HepG2 (cell line): ENCODE measurements at regions not wholly inside any gene's neighbourhood (a gene's known extent, or its start where the extent isn't known, plus 50 kb on each side); places are given as distances from the start of the nearest gene placed in this dataset.

Experiments
- ATAC-seq: fragments of 200-7000 bp; cut with Tn5 transposase; 3 replicates; pipeline ENCODE4 v1.9.1; 2020; ENCODE audit warnings: mild to moderate bottlenecking, moderate library complexity
- BruUV-seq: library from RNA; stranded (reverse); fragments of 400-500 nt; replicated peaks from 2 replicates; lab custom pipeline; 2021; lab: Mats Ljungman, UMichigan
- CTCF ChIA-PET: fragments of 300-600 bp; formaldehyde crosslinking; extraction: SDS; loops from one replicate; lab custom pipeline; 2021; ENCODE audit warnings: low total read pairs, inconsistent platforms, low intra/inter-chr PET ratio; lab: Yijun Ruan, JAX
- POLR2A ChIA-PET: fragments of 350-600 bp; sonication (Branson Sonifier 250); formaldehyde crosslinking; loops from one replicate; lab custom pipeline; 2020; ENCODE audit warnings: antibody characterized with exemption, inconsistent platforms; lab: Yijun Ruan, JAX
- DNase-seq: peaks from one replicate; pipeline ENCODE4 v3.0.0-alpha.2; 2015; ENCODE audit warnings: low spot score
- FAIRE-seq: peaks from 3 replicates; lab custom pipeline; 2011; peaks lifted over from hg19 to GRCh38; lab: Jason Lieb, UNC
- H2AFZ ChIP-seq: one replicate; pipeline ENCODE4 v1.6.1; 2011; ENCODE audit warnings: low read length, inconsistent platforms
- H3K27ac ChIP-seq: fragments of 300-600 bp; 3 replicates; pipeline ENCODE4 v1.8.0; 2011; ENCODE audit warnings: mixed run types, mild to moderate bottlenecking, mixed read lengths, low read length, inconsistent platforms; ENCODE audit not compliant: insufficient read depth; ENCODE audit errors: extremely low read length
- H3K27me3 ChIP-seq, 2 experiments: fragments of 200-600 bp in 1 of 2; 2 replicates in 1 of 2; 3 replicates in 1 of 2; pipeline versions ENCODE4 v1.6.0 to v1.8.0; 2011; ENCODE audit warnings: low read length in 2 of 2, mild to moderate bottlenecking in 2 of 2, moderate library complexity in 2 of 2, inconsistent platforms in 1 of 2; ENCODE audit not compliant: insufficient read depth in 2 of 2, control insufficient read depth in 1 of 2
- H3K36me3 ChIP-seq, 2 experiments: fragments of 200-600 bp in 1 of 2; replicated peaks in 1 of 2; 2 replicates in 1 of 2; 3 replicates in 1 of 2; pipeline versions ENCODE4 v1.5.1 to v1.8.0; 2011; ENCODE audit warnings: low read length in 2 of 2, inconsistent platforms in 1 of 2; ENCODE audit not compliant: insufficient read depth in 2 of 2, control insufficient read depth in 1 of 2
- H3K4me1 ChIP-seq: 2 replicates; pipeline ENCODE4 v1.5.1; 2012; ENCODE audit warnings: low read length, inconsistent platforms; ENCODE audit not compliant: insufficient read depth
- H3K4me2 ChIP-seq: 2 replicates; pipeline ENCODE4 v1.6.0; 2011; ENCODE audit warnings: low read depth, low read length, inconsistent platforms
- H3K4me3 ChIP-seq, 3 experiments: fragments of 200-600 bp in 1 of 3; sonication (generic), shearing (Covaris generic) in 1 of 3; replicated peaks in 1 of 3; 2 replicates each; pipeline ENCODE4 v1.5.1; 2011 to 2016; ENCODE audit warnings: low read length in 3 of 3, inconsistent platforms in 2 of 3, low read depth in 2 of 3, mild to moderate bottlenecking in 2 of 3, control low read depth in 1 of 3, mixed read lengths in 1 of 3; ENCODE audit not compliant: insufficient read depth in 1 of 3
- H3K79me2 ChIP-seq: one replicate; pipeline ENCODE4 v1.6.1; 2011; ENCODE audit warnings: low read length, inconsistent platforms; ENCODE audit not compliant: insufficient read depth
- H3K9ac ChIP-seq: 2 replicates; pipeline ENCODE4 v1.6.0; 2011; ENCODE audit warnings: mild to moderate bottlenecking, low read depth, low read length, inconsistent platforms; ENCODE audit not compliant: insufficient read depth
- H3K9me3 ChIP-seq: 2 replicates; pipeline ENCODE4 v1.5.1; 2012; ENCODE audit warnings: mild to moderate bottlenecking, low read length
- H4K20me1 ChIP-seq: 2 replicates; pipeline ENCODE4 v1.6.0; 2011; ENCODE audit warnings: inconsistent platforms, mild to moderate bottlenecking, low read length, moderate library complexity; ENCODE audit not compliant: insufficient read depth
- ARHGAP35 ChIP-seq: sonication (generic); formaldehyde crosslinking; IDR thresholded peaks from 2 replicates; pipeline ENCODE4 v1.9.0; 2022; ENCODE audit warnings: mild to moderate bottlenecking, inconsistent platforms, moderate library complexity, missing genetic modification reagents, borderline replicate concordance
- CBX5 ChIP-seq: sonication (generic); formaldehyde crosslinking; IDR thresholded peaks from 2 replicates; pipeline ENCODE4 v1.4.0; 2020; ENCODE audit warnings: missing genetic modification reagents, borderline replicate concordance
- HNF4G ChIP-seq, 2 experiments: sonication (generic) in 1 of 2; formaldehyde crosslinking in 1 of 2; IDR thresholded peaks; 2 replicates each; pipeline versions ENCODE4 v1.4.0 to v1.6.1; 2011 to 2020; ENCODE audit warnings: borderline replicate concordance in 2 of 2, low read depth in 2 of 2, mild to moderate bottlenecking in 2 of 2, low read length in 1 of 2, missing genetic modification reagents in 1 of 2, moderate library complexity in 1 of 2
- HOXA9 ChIP-seq: sonication (generic); formaldehyde crosslinking; IDR thresholded peaks from 2 replicates; pipeline ENCODE4 v1.8.1; 2022; ENCODE audit warnings: missing genetic modification reagents, mild to moderate bottlenecking, moderate library complexity, borderline replicate concordance
- MIER3 ChIP-seq: IDR thresholded peaks from 2 replicates; pipeline ENCODE4 v1.6.1; 2016; ENCODE audit warnings: missing compliant biosample characterization, borderline replicate concordance
- NPAS2 ChIP-seq: sonication (generic); formaldehyde crosslinking; IDR thresholded peaks from 2 replicates; pipeline ENCODE4 v1.8.0; 2022; ENCODE audit warnings: mild to moderate bottlenecking, missing genetic modification reagents, borderline replicate concordance
- NR2F2 ChIP-seq: IDR thresholded peaks from 2 replicates; pipeline ENCODE4 v1.6.1; 2012; ENCODE audit warnings: low read depth, inconsistent platforms, borderline replicate concordance
- SRSF4 ChIP-seq: fragments of 200-400 bp; formaldehyde crosslinking; IDR thresholded peaks from one replicate; pipeline ENCODE4 v1.6.1; 2018; ENCODE audit warnings: mild to moderate bottlenecking, low read depth, low read length, moderate library complexity; ENCODE audit not compliant: poor library complexity, severe bottlenecking
- ZKSCAN5 ChIP-seq: sonication (generic); formaldehyde crosslinking; IDR thresholded peaks from 2 replicates; pipeline ENCODE4 v1.5.1; 2020; ENCODE audit warnings: mild to moderate bottlenecking, missing genetic modification reagents
- ZNF136 ChIP-seq: sonication (generic); formaldehyde crosslinking; IDR thresholded peaks from 2 replicates; pipeline ENCODE4 v1.8.1; 2022; ENCODE audit warnings: low read depth, mild to moderate bottlenecking, moderate library complexity, missing genetic modification reagents
- ZNF563 ChIP-seq: sonication (generic); formaldehyde crosslinking; IDR thresholded peaks from 2 replicates; pipeline ENCODE4 v1.8.0; 2022; ENCODE audit warnings: mild to moderate bottlenecking, moderate library complexity, missing genetic modification reagents
- ZNF674 ChIP-seq: sonication (generic); formaldehyde crosslinking; IDR thresholded peaks from 2 replicates; pipeline ENCODE4 v1.5.0; 2020; ENCODE audit warnings: low read depth, mild to moderate bottlenecking, missing genetic modification reagents
- WGBS: methylation state at CpG from one replicate; pipeline ENCODE4 v1.1.6; 2017; ENCODE audit warnings: low lambda C conversion rate; 5-methylcytosine and 5-hydroxymethylcytosine counted together
- in situ Hi-C: cut with HindIII; loops from 2 replicates; pipeline ENCODE4 v1.10.0; 2017; ENCODE audit warnings: low pct_unique_long_range_greater_than_20kb; ENCODE audit not compliant: extremely low pct_ligation_motif_present
- intact Hi-C: fragments of 100-400 bp; cut with micrococcal nuclease; formaldehyde crosslinking; loops from one replicate; pipeline ENCODE4 v1.10.0; 2022; ENCODE audit not compliant: unreplicated experiment
- TF ChIP-seq, protein P1 (sequence below): sonication (generic); formaldehyde crosslinking; IDR thresholded peaks from 2 replicates; pipeline ENCODE4 v1.4.0; 2020; ENCODE audit warnings: missing genetic modification reagents
- TF ChIP-seq, protein P2 (sequence below): sonication (generic); formaldehyde crosslinking; IDR thresholded peaks from 2 replicates; pipeline ENCODE4 v1.5.0; 2020; ENCODE audit warnings: missing genetic modification reagents

DNA sequence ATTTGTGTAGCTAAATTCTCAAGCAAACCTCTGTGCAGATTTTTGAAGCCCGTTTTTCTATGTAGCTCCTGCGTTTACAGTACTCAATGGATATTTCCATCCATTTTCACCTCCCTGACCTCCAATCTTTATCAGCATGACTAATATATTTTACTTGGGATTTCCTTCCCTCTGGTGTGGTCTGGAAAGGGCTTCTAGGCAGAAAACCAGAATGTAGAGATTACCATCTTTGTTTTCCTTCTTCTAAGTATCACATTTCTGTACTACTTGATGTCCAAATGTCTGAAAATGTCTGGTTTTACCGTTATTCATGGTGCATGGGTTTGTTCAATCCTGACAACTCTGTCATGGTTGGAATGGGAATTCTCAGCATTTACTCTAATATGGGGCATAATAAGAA is 907.6 kb upstream of the FLRT2 start:
- DNase-seq (no peak), ATAC-seq (no peak), FAIRE-seq (no peak)
- ChIA-PET POLR2A (no interaction called here), CTCF (no interaction called here)
- H3K9me3 ChIP-seq = peaks cover 44% of the 10 kb centered on the region
- no TSS peak for BruUV-seq
- H3K4me2 ChIP-seq = no peak overlapping the region
- no peaks in the 10 kb centered on the region for H3K79me2 ChIP-seq
- H4K20me1 ChIP-seq = no peaks in the 10 kb centered on the region
- intact Hi-C loops = no loop called here
- no peaks in the 10 kb centered on the region for H3K36me3 ChIP-seq
- no peak overlapping the region for H3K27ac ChIP-seq
- TF ChIP-seq ZKSCAN5 (no peak), SRSF4 (no peak), ZNF136 (no peak), ZNF674 (CRISPR knock-in tag) (no peak), HNF4G (IDR thresholded peaks at IDR 0.05; ENCODE audit: borderline replicate concordance, low read depth, low read length) (no peak), HNF4G (CRISPR knock-in tag; IDR thresholded peaks at IDR 0.05; ENCODE audit: borderline replicate concordance, low read depth) (no peak), NR2F2 (no peak), ZNF563 (no peak), HOXA9 (CRISPR knock-in tag) (no peak), CBX5 (CRISPR knock-in tag) (no peak), ARHGAP35 (no peak), NPAS2 (CRISPR knock-in tag) (no peak), MIER3 (CRISPR knock-in tag) (no peak)
- TF ChIP-seq, protein P1, sequence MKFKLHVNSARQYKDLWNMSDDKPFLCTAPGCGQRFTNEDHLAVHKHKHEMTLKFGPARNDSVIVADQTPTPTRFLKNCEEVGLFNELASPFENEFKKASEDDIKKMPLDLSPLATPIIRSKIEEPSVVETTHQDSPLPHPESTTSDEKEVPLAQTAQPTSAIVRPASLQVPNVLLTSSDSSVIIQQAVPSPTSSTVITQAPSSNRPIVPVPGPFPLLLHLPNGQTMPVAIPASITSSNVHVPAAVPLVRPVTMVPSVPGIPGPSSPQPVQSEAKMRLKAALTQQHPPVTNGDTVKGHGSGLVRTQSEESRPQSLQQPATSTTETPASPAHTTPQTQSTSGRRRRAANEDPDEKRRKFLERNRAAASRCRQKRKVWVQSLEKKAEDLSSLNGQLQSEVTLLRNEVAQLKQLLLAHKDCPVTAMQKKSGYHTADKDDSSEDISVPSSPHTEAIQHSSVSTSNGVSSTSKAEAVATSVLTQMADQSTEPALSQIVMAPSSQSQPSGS (CRISPR knock-in tag) = no peak
- TF ChIP-seq, protein P2, sequence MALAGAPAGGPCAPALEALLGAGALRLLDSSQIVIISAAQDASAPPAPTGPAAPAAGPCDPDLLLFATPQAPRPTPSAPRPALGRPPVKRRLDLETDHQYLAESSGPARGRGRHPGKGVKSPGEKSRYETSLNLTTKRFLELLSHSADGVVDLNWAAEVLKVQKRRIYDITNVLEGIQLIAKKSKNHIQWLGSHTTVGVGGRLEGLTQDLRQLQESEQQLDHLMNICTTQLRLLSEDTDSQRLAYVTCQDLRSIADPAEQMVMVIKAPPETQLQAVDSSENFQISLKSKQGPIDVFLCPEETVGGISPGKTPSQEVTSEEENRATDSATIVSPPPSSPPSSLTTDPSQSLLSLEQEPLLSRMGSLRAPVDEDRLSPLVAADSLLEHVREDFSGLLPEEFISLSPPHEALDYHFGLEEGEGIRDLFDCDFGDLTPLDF (CRISPR knock-in tag) = no peak
- H2AFZ ChIP-seq = no peak overlapping the region
- no peaks in the 10 kb centered on the region for H3K27me3 ChIP-seq
- no peak overlapping the region for H3K4me3 ChIP-seq
- WGBS = 0% methylated on average over 3 of the region's 3 CpGs
- no peaks in the 10 kb centered on the region for H3K4me1 ChIP-seq
- in situ Hi-C loops = no loop called here
- H3K9ac ChIP-seq = no peak overlapping the region
